HepG2 (cell line): ENCODE measurements at regions not wholly inside any gene's neighbourhood (a gene's known extent, or its start where the extent isn't known, plus 50 kb on each side); places are given as distances from the start of the nearest gene placed in this dataset.

Experiments used
- FOXK1 ChIP-seq: sonication (generic); formaldehyde crosslinking; IDR thresholded peaks from 2 replicates; pipeline ENCODE4 v1.4.0; 2020; ENCODE audit warnings: low read depth, missing genetic modification reagents, borderline replicate concordance
- HDAC1 ChIP-seq: sonication (generic); formaldehyde crosslinking; IDR thresholded peaks from 2 replicates; pipeline ENCODE4 v1.5.1; 2020; ENCODE audit warnings: mild to moderate bottlenecking, missing genetic modification reagents
- RBM39 ChIP-seq: fragments of 200-400 bp; formaldehyde crosslinking; IDR thresholded peaks from one replicate; pipeline ENCODE4 v1.6.1; 2018; ENCODE audit warnings: antibody characterized with exemption, mild to moderate bottlenecking, low read depth, low read length; ENCODE audit not compliant: poor library complexity, severe bottlenecking
- U2AF1 ChIP-seq: fragments of 200-400 bp; formaldehyde crosslinking; optimal IDR thresholded peaks from 2 replicates; pipeline ENCODE3; 2017; ENCODE audit warnings: mild to moderate bottlenecking, low read depth, low read length
- ZNF20 ChIP-seq: sonication (generic); formaldehyde crosslinking; IDR thresholded peaks from 2 replicates; pipeline ENCODE4 v1.4.0; 2020; ENCODE audit warnings: mild to moderate bottlenecking, moderate library complexity, missing genetic modification reagents
- ZNF792 ChIP-seq: IDR thresholded peaks from 2 replicates; pipeline ENCODE4 v1.6.1; 2016
- ZSCAN12 ChIP-seq: sonication (generic); formaldehyde crosslinking; IDR thresholded peaks from 2 replicates; pipeline ENCODE4 v1.9.0; 2021; ENCODE audit warnings: mild to moderate bottlenecking, missing genetic modification reagents
- TF ChIP-seq, protein P1 (sequence below), 2 experiments: sonication (generic) in 1 of 2; formaldehyde crosslinking in 1 of 2; IDR thresholded peaks; 2 replicates each; pipeline versions ENCODE4 v1.6.1 to v1.9.0; 2014 to 2022; ENCODE audit warnings: antibody characterized with exemption in 1 of 2, borderline replicate concordance in 1 of 2, inconsistent platforms in 1 of 2, low read depth in 1 of 2, missing genetic modification reagents in 1 of 2
- TF ChIP-seq, protein P2 (sequence below): sonication (generic); formaldehyde crosslinking; IDR thresholded peaks from 2 replicates; pipeline ENCODE4 v1.4.0; 2020; ENCODE audit warnings: missing genetic modification reagents
- TF ChIP-seq, protein P3 (sequence below): sonication (generic); formaldehyde crosslinking; IDR thresholded peaks from 2 replicates; pipeline ENCODE4 v1.8.1; 2022; ENCODE audit warnings: low read depth, mild to moderate bottlenecking, missing genetic modification reagents
- TF ChIP-seq, protein P4 (sequence below): sonication (generic); formaldehyde crosslinking; IDR thresholded peaks from 2 replicates; pipeline ENCODE4 v1.4.0; 2020; ENCODE audit warnings: missing genetic modification reagents

DNA sequence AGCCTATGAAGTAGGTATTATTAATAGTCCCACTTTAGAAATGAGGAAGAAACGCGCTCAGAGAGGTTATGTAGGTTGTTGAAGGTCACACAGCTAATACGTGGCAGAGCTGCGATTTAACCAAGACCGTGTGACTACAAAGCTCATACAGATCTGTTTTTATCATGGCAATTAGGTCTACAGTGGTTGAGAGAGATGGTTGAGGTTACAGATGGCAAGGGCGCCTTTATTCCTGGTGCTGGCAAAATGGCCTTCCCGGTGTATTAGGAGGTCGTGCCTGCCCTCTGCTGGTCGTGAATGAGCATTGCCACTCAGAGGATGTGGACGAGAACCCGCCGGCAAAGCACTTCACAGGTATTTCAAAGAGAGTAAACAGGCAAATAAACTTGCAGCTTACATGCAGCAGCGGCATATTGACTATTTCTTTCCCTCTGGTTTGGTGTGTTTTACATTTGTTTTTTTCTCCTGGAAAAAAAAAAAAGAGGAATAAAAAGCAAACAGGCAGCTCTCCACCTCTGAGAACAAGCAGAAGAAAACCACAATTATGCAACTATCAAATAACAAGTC lies 65.3 kb upstream of the EGFLAM start (continued):
- TF ChIP-seq, protein P1, sequence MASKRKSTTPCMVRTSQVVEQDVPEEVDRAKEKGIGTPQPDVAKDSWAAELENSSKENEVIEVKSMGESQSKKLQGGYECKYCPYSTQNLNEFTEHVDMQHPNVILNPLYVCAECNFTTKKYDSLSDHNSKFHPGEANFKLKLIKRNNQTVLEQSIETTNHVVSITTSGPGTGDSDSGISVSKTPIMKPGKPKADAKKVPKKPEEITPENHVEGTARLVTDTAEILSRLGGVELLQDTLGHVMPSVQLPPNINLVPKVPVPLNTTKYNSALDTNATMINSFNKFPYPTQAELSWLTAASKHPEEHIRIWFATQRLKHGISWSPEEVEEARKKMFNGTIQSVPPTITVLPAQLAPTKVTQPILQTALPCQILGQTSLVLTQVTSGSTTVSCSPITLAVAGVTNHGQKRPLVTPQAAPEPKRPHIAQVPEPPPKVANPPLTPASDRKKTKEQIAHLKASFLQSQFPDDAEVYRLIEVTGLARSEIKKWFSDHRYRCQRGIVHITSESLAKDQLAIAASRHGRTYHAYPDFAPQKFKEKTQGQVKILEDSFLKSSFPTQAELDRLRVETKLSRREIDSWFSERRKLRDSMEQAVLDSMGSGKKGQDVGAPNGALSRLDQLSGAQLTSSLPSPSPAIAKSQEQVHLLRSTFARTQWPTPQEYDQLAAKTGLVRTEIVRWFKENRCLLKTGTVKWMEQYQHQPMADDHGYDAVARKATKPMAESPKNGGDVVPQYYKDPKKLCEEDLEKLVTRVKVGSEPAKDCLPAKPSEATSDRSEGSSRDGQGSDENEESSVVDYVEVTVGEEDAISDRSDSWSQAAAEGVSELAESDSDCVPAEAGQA (IDR thresholded peaks at IDR 0.05; ENCODE audit: low read depth) = no peak
- TF ChIP-seq, protein P1 (CRISPR knock-in tag; IDR thresholded peaks at IDR 0.05; ENCODE audit: borderline replicate concordance) = no peak
- TF ChIP-seq, protein P2, sequence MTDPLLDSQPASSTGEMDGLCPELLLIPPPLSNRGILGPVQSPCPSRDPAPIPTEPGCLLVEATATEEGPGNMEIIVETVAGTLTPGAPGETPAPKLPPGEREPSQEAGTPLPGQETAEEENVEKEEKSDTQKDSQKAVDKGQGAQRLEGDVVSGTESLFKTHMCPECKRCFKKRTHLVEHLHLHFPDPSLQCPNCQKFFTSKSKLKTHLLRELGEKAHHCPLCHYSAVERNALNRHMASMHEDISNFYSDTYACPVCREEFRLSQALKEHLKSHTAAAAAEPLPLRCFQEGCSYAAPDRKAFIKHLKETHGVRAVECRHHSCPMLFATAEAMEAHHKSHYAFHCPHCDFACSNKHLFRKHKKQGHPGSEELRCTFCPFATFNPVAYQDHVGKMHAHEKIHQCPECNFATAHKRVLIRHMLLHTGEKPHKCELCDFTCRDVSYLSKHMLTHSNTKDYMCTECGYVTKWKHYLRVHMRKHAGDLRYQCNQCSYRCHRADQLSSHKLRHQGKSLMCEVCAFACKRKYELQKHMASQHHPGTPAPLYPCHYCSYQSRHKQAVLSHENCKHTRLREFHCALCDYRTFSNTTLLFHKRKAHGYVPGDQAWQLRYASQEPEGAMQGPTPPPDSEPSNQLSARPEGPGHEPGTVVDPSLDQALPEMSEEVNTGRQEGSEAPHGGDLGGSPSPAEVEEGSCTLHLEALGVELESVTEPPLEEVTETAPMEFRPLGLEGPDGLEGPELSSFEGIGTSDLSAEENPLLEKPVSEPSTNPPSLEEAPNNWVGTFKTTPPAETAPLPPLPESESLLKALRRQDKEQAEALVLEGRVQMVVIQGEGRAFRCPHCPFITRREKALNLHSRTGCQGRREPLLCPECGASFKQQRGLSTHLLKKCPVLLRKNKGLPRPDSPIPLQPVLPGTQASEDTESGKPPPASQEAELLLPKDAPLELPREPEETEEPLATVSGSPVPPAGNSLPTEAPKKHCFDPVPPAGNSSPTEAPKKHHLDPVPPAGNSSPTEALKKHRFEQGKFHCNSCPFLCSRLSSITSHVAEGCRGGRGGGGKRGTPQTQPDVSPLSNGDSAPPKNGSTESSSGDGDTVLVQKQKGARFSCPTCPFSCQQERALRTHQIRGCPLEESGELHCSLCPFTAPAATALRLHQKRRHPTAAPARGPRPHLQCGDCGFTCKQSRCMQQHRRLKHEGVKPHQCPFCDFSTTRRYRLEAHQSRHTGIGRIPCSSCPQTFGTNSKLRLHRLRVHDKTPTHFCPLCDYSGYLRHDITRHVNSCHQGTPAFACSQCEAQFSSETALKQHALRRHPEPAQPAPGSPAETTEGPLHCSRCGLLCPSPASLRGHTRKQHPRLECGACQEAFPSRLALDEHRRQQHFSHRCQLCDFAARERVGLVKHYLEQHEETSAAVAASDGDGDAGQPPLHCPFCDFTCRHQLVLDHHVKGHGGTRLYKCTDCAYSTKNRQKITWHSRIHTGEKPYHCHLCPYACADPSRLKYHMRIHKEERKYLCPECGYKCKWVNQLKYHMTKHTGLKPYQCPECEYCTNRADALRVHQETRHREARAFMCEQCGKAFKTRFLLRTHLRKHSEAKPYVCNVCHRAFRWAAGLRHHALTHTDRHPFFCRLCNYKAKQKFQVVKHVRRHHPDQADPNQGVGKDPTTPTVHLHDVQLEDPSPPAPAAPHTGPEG = no peak; the same call in 1 of the 2 replicates
- TF ChIP-seq U2AF1 (no peak), ZSCAN12 (CRISPR knock-in tag) (no peak), ZNF792 (CRISPR knock-in tag) (peak; percentile 60; the same call in 1 of the 2 replicates), ZNF20 (no peak), FOXK1 (CRISPR knock-in tag) (no peak; the same call in 1 of the 2 replicates), RBM39 (no peak), HDAC1 (CRISPR knock-in tag) (no peak)
- TF ChIP-seq, protein P3, sequence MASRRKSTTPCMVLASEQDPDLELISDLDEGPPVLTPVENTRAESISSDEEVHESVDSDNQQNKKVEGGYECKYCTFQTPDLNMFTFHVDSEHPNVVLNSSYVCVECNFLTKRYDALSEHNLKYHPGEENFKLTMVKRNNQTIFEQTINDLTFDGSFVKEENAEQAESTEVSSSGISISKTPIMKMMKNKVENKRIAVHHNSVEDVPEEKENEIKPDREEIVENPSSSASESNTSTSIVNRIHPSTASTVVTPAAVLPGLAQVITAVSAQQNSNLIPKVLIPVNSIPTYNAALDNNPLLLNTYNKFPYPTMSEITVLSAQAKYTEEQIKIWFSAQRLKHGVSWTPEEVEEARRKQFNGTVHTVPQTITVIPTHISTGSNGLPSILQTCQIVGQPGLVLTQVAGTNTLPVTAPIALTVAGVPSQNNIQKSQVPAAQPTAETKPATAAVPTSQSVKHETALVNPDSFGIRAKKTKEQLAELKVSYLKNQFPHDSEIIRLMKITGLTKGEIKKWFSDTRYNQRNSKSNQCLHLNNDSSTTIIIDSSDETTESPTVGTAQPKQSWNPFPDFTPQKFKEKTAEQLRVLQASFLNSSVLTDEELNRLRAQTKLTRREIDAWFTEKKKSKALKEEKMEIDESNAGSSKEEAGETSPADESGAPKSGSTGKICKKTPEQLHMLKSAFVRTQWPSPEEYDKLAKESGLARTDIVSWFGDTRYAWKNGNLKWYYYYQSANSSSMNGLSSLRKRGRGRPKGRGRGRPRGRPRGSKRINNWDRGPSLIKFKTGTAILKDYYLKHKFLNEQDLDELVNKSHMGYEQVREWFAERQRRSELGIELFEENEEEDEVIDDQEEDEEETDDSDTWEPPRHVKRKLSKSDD = no peak
- TF ChIP-seq, protein P4, sequence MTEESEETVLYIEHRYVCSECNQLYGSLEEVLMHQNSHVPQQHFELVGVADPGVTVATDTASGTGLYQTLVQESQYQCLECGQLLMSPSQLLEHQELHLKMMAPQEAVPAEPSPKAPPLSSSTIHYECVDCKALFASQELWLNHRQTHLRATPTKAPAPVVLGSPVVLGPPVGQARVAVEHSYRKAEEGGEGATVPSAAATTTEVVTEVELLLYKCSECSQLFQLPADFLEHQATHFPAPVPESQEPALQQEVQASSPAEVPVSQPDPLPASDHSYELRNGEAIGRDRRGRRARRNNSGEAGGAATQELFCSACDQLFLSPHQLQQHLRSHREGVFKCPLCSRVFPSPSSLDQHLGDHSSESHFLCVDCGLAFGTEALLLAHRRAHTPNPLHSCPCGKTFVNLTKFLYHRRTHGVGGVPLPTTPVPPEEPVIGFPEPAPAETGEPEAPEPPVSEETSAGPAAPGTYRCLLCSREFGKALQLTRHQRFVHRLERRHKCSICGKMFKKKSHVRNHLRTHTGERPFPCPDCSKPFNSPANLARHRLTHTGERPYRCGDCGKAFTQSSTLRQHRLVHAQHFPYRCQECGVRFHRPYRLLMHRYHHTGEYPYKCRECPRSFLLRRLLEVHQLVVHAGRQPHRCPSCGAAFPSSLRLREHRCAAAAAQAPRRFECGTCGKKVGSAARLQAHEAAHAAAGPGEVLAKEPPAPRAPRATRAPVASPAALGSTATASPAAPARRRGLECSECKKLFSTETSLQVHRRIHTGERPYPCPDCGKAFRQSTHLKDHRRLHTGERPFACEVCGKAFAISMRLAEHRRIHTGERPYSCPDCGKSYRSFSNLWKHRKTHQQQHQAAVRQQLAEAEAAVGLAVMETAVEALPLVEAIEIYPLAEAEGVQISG (CRISPR knock-in tag) = 0 out of 2 replicates have a peak, but pooled peaks have one; percentile 28
